ENCODE measurements at regions not wholly inside any gene's neighbourhood (a gene's known extent, or its start where the extent isn't known, plus 50 kb on each side); places are given as distances from the start of the nearest gene placed in this dataset.
"Not testable (repeated sequence)": the region's sequence is repeated elsewhere in the genome, so short reads cannot be mapped to it uniquely, and the experiment has no call there.

- DNase-seq (ENCODE audit: low read depth in 4 of 4, low spot score in 2 of 4), result no peak
Observed at GRCh38 chr4:24369507-24370029, 214.8 kb downstream of the DHX15 start.

GRCh38 chr4:24368801-24369200 is 215.6 kb downstream of the DHX15 start:
- DNase-seq (ENCODE audit: low read depth in 4 of 4, low spot score in 2 of 4), result no peak

GRCh38 chr4:24364852-24365251 is 219.5 kb downstream of the DHX15 start:
- no peak for DNase-seq (ENCODE audit: low read depth in 4 of 4, low spot score in 2 of 4)

GRCh38 chr4:24364249-24364648 is 220.1 kb downstream of the DHX15 start:
- DNase-seq (ENCODE audit: low read depth in 4 of 4, low spot score in 2 of 4), result no peak

GRCh38 chr4:24363751-24364150 is 220.6 kb downstream of the DHX15 start:
- DNase-seq (ENCODE audit: low read depth in 4 of 4, low spot score in 2 of 4), result no peak

GRCh38 chr4:24352112-24352511 is 232.2 kb downstream of the DHX15 start:
- no peak for DNase-seq (ENCODE audit: low read depth in 4 of 4, low spot score in 2 of 4)

- DNase-seq (ENCODE audit: low read depth in 4 of 4, low spot score in 2 of 4), result not testable (repeated sequence)
Observed at GRCh38 chr4:24349168-24349996, 235.0 kb downstream of the DHX15 start.

- no peak for DNase-seq (ENCODE audit: low read depth in 4 of 4, low spot score in 2 of 4)
Observed at GRCh38 chr4:24339260-24339659, 245.1 kb downstream of the DHX15 start.

- DNase-seq (ENCODE audit: low read depth in 4 of 4, low spot score in 2 of 4), result no peak
Observed at GRCh38 chr4:24337451-24338190, 246.7 kb downstream of the DHX15 start.

GRCh38 chr4:24335616-24336015 is 248.7 kb downstream of the DHX15 start:
- no peak for DNase-seq (ENCODE audit: low read depth in 4 of 4, low spot score in 2 of 4)

GRCh38 chr4:24334906-24335305 is 249.4 kb downstream of the DHX15 start:
- no peak for DNase-seq (ENCODE audit: low read depth in 4 of 4, low spot score in 2 of 4)

GRCh38 chr4:24330573-24330972 is 253.8 kb downstream of the DHX15 start:
- DNase-seq (ENCODE audit: low read depth in 4 of 4, low spot score in 2 of 4), result no peak

- no peak for DNase-seq (ENCODE audit: low read depth in 4 of 4, low spot score in 2 of 4)
Observed at GRCh38 chr4:24330172-24330571, 254.2 kb downstream of the DHX15 start.

GRCh38 chr4:24328711-24329110 is 255.6 kb downstream of the DHX15 start:
- no peak for DNase-seq (ENCODE audit: low read depth in 4 of 4, low spot score in 2 of 4)

GRCh38 chr4:24328310-24328709 is 256.0 kb downstream of the DHX15 start:
- no peak for DNase-seq (ENCODE audit: low read depth in 4 of 4, low spot score in 2 of 4)

GRCh38 chr4:24322995-24323394 is 261.4 kb downstream of the DHX15 start:
- no peak for DNase-seq (ENCODE audit: low read depth in 4 of 4, low spot score in 2 of 4)

GRCh38 chr4:24322511-24322910 is 261.8 kb downstream of the DHX15 start:
- no peak for DNase-seq (ENCODE audit: low read depth in 4 of 4, low spot score in 2 of 4)

- no peak for DNase-seq (ENCODE audit: low read depth in 4 of 4, low spot score in 2 of 4)
Observed at GRCh38 chr4:24321616-24322015, 262.7 kb downstream of the DHX15 start.

- DNase-seq (ENCODE audit: low read depth in 4 of 4, low spot score in 2 of 4), result no peak
Observed at GRCh38 chr4:24321131-24321530, 263.2 kb downstream of the DHX15 start.

- DNase-seq (ENCODE audit: low read depth in 4 of 4, low spot score in 2 of 4), result no peak
Observed at GRCh38 chr4:24319387-24319786, 265.0 kb downstream of the DHX15 start.

- DNase-seq (ENCODE audit: low read depth in 4 of 4, low spot score in 2 of 4), result no peak
Observed at GRCh38 chr4:24315056-24315455, 269.3 kb downstream of the DHX15 start.

Measured in left renal cortex interstitium (tissue), 4 donors.